Chondrocyte (in vitro differentiated cells): ENCODE measurements at regions not wholly inside any gene's neighbourhood (a gene's known extent, or its start where the extent isn't known, plus 50 kb on each side); places are given as distances from the start of the nearest gene placed in this dataset.

ENCODE experiments used
- DNase-seq: peaks from one replicate; pipeline ENCODE4 v3.0.0; 2021; ENCODE audit warnings: mixed read lengths, low spot score
- H3K27ac Mint-ChIP-seq: one replicate; pipeline ENCODE4 v1.8.0; 2021; ENCODE audit warnings: mild to moderate bottlenecking, moderate library complexity, mixed read lengths; ENCODE audit not compliant: unreplicated experiment
- H3K27me3 Mint-ChIP-seq: 2 replicates; pipeline ENCODE4 v1.8.0; 2021; ENCODE audit warnings: low read depth, mixed read lengths
- H3K36me3 Mint-ChIP-seq: 2 replicates; pipeline ENCODE4 v1.8.0; 2021; ENCODE audit warnings: low read depth, mixed read lengths
- H3K4me1 Mint-ChIP-seq: 2 replicates; pipeline ENCODE4 v1.8.0; 2021; ENCODE audit warnings: low read depth, mild to moderate bottlenecking, mixed read lengths
- H3K4me3 Mint-ChIP-seq: one replicate; pipeline ENCODE4 v1.8.0; 2021; ENCODE audit warnings: mild to moderate bottlenecking, moderate library complexity, mixed read lengths; ENCODE audit not compliant: unreplicated experiment
- H3K9me3 Mint-ChIP-seq: 2 replicates; pipeline ENCODE4 v1.8.0; 2021; ENCODE audit warnings: low read depth, mixed read lengths
- CTCF ChIP-seq: fragments of 200-600 bp; sonication (generic); IDR thresholded peaks from 2 replicates; pipeline ENCODE4 v1.5.0; 2021; ENCODE audit warnings: antibody characterized with exemption, mild to moderate bottlenecking, moderate library complexity

DNA sequence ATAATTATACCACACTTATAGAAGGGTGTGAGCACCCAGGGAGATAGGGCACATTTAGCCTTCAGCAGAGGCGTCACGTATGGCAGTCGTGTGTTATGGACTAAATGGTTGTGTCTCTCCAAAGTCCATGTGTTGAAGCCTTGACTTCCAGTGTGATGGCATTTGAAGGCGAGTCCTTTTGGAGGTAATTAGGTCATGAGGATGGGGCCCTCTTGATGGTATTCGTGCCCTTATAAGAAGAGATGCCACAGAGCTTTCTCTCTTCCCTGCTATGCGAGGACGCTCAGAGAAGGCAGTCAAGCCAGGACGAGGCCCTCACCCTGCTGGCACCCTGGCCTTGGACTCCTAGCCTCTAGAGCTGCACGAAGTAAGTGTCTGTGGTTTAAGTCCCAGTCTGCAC is 375.0 kb upstream of the C1orf174 start:
- Mint-ChIP-seq H3K4me3 (no peak overlapping the region), H3K27ac (no peak overlapping the region), H3K9me3 (peaks cover 41% of the 10 kb centered on the region), H3K27me3 (no peaks in the 10 kb centered on the region), H3K4me1 (no peaks in the 10 kb centered on the region), H3K36me3 (no peaks in the 10 kb centered on the region)
- no peak for DNase-seq
- TF ChIP-seq CTCF, result no peak

DNA sequence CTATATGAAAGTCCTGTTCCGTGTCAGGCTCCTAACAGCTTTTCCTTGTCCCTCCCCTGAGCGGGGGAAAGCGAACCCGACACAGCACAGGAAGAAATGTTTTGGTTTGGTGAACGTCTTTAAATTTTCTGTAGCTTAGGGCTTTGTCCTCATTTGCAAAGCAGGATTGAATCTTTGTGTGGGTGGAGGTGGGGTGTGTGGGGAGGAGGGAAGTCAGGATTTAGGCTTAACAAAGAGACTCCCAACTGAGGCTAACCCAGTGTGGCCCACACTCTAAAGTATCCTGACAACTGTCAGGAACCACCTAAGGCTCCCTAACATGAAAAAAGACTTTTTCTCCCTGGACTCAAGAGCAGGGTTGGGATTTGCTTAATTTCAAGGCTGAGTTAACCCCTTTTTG is 376.2 kb upstream of the C1orf174 start:
- DNase-seq, result no peak
- no peaks in the 10 kb centered on the region for H3K36me3 Mint-ChIP-seq
- H3K27me3 Mint-ChIP-seq, result no peaks in the 10 kb centered on the region
- H3K4me3 Mint-ChIP-seq, result no peak overlapping the region
- H3K4me1 Mint-ChIP-seq, result no peaks in the 10 kb centered on the region
- no peak overlapping the region for H3K27ac Mint-ChIP-seq
- no peak for TF ChIP-seq CTCF
- H3K9me3 Mint-ChIP-seq, result peaks cover 48% of the 10 kb centered on the region

DNA sequence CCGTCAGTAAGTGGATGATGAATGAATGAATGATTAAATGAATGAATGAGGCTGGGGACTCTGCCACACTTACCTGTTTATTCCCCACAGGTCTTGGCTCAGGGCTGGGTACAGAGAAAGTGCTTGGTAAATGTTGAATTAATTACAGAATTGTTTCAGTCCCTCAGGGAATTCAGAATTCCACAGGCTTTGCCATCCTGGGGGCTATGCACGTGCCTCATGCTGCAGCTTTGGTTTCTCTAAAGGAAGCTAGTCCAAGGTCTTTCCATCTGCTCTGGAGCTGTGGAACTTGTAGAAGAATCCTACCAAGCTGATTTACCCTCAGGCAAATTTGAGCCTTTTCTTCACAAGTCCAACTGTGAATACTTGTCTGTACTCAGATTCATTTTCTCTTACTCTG is 376.8 kb upstream of the AJAP1 start:
- H3K4me3 Mint-ChIP-seq, result no peak overlapping the region
- no peaks in the 10 kb centered on the region for H3K36me3 Mint-ChIP-seq
- no peak for DNase-seq
- no peaks in the 10 kb centered on the region for H3K4me1 Mint-ChIP-seq
- no peak overlapping the region for H3K27ac Mint-ChIP-seq
- H3K27me3 Mint-ChIP-seq, result no peaks in the 10 kb centered on the region
- peaks cover 55% of the 10 kb centered on the region for H3K9me3 Mint-ChIP-seq
- no peak for TF ChIP-seq CTCF

GRCh38 chr1:4284976-4285375 is 369.4 kb upstream of the AJAP1 start:
- Mint-ChIP-seq H3K27ac (no peak overlapping the region), H3K9me3 (peaks cover 60% of the 10 kb centered on the region), H3K4me1 (no peaks in the 10 kb centered on the region), H3K27me3 (no peaks in the 10 kb centered on the region), H3K4me3 (no peak overlapping the region), H3K36me3 (no peaks in the 10 kb centered on the region)
- no peak for DNase-seq
- TF ChIP-seq CTCF, result no peak

GRCh38 chr1:4292861-4293260 is 361.5 kb upstream of the AJAP1 start:
- no peak for TF ChIP-seq CTCF
- no peak for DNase-seq
- H3K27ac Mint-ChIP-seq, result no peak overlapping the region
- H3K36me3 Mint-ChIP-seq, result no peaks in the 10 kb centered on the region
- no peaks in the 10 kb centered on the region for H3K27me3 Mint-ChIP-seq
- no peaks in the 10 kb centered on the region for H3K4me1 Mint-ChIP-seq
- H3K9me3 Mint-ChIP-seq, result peaks cover 72% of the 10 kb centered on the region
- no peak overlapping the region for H3K4me3 Mint-ChIP-seq
